B cell (primary cell): ENCODE measurements at regions not wholly inside any gene's neighbourhood (a gene's known extent, or its start where the extent isn't known, plus 50 kb on each side); places are given as distances from the start of the nearest gene placed in this dataset.

Experiments used
- ATAC-seq: fragments of 200-7000 bp; cut with Tn5 transposase; one replicate; pipeline ENCODE4 v1.10.0; 2021; ENCODE audit warnings: low read depth, mild to moderate bottlenecking, moderate number of reproducible peaks, moderate library complexity
- CTCF ChIA-PET: fragments of 350-600 bp; sonication (Branson Sonifier 250); formaldehyde crosslinking; loops from one replicate; lab custom pipeline; 2021; ENCODE audit warnings: antibody characterized with exemption, inconsistent platforms; lab: Charles Lee
- POLR2A ChIA-PET: fragments of 350-600 bp; sonication (Branson Sonifier 250); formaldehyde crosslinking; loops from one replicate; lab custom pipeline; 2021; ENCODE audit warnings: antibody characterized with exemption; lab: Charles Lee
- DNase-seq: peaks from one replicate; pipeline ENCODE4 v3.0.0; 2013
- H2AFZ ChIP-seq: 2 replicates; pipeline ENCODE4 v1.6.1; 2012; ENCODE audit warnings: mild to moderate bottlenecking, low read depth, low read length; ENCODE audit not compliant: insufficient read depth, poor library complexity, severe bottlenecking
- H3K27ac ChIP-seq, 2 donors: 1 replicate in 1 of 2; 2 replicates in 1 of 2; pipeline ENCODE4 v1.5.1; 2012 to 2013; ENCODE audit warnings: low read length in 2 of 2, mild to moderate bottlenecking in 2 of 2, moderate library complexity in 1 of 2
- H3K27me3 ChIP-seq, 4 experiments: fragments of 200-600 bp in 1 of 4; sonication (generic) in 1 of 4; replicated peaks in 1 of 4; 1 replicate in 2 of 4; 2 replicates in 2 of 4; pipeline versions ENCODE4 v1.6.1 to v1.7.0; 2013 to 2016; ENCODE audit warnings: low read length in 3 of 4, mild to moderate bottlenecking in 2 of 4, mixed read lengths in 1 of 4, moderate library complexity in 1 of 4; ENCODE audit not compliant: insufficient read depth in 4 of 4, control insufficient read depth in 3 of 4; ENCODE audit errors: control extremely low read depth in 1 of 4
- H3K36me3 ChIP-seq, 2 experiments: replicated peaks in 1 of 2; 1 replicate in 1 of 2; 2 replicates in 1 of 2; pipeline versions ENCODE4 v1.6.1 to v1.7.1; 2013; ENCODE audit warnings: low read length in 1 of 2; ENCODE audit not compliant: insufficient read depth in 2 of 2, control insufficient read depth in 1 of 2; ENCODE audit errors: control extremely low read depth in 1 of 2, extremely low read depth in 1 of 2
- H3K4me1 ChIP-seq, 2 donors: fragments of 200-600 bp in 1 of 2; sonication (generic) in 1 of 2; 1 replicate in 1 of 2; 2 replicates in 1 of 2; pipeline versions ENCODE4 v1.5.1 to v1.6.1; 2013 to 2017; ENCODE audit warnings: low read length in 2 of 2; ENCODE audit not compliant: control insufficient read depth in 2 of 2, insufficient read depth in 2 of 2
- H3K4me2 ChIP-seq: replicated peaks from 2 replicates; pipeline ENCODE3; 2012; ENCODE audit warnings: mild to moderate bottlenecking, low read depth, low read length; ENCODE audit not compliant: poor library complexity, severe bottlenecking
- H3K4me3 ChIP-seq, 5 experiments: fragments of 200-600 bp in 1 of 5; sonication (generic) in 1 of 5; 1 replicate in 3 of 5; 2 replicates in 2 of 5; pipeline versions ENCODE4 v1.5.1 to v1.7.0; 2011 to 2016; ENCODE audit warnings: low read length in 4 of 5, mild to moderate bottlenecking in 4 of 5, low read depth in 2 of 5, control low read depth in 1 of 5, moderate library complexity in 1 of 5; ENCODE audit not compliant: insufficient read depth in 1 of 5; ENCODE audit errors: control extremely low read depth in 1 of 5, extremely low read depth in 1 of 5
- H3K79me2 ChIP-seq: fragments of 200-600 bp; sonication (generic); one replicate; pipeline ENCODE4 v1.6.0; 2016; ENCODE audit warnings: low read length; ENCODE audit not compliant: control insufficient read depth, insufficient read depth
- H3K9ac ChIP-seq: fragments of 200-600 bp; sonication (generic); 2 replicates; pipeline ENCODE4 v1.6.1; 2017; ENCODE audit warnings: mild to moderate bottlenecking, low read length, moderate library complexity
- H3K9me3 ChIP-seq, 3 donors: one replicate each; pipeline versions ENCODE4 v1.6.1 to v1.7.1; 2013; ENCODE audit warnings: low read length in 2 of 3; ENCODE audit not compliant: control insufficient read depth in 2 of 3, insufficient read depth in 1 of 3; ENCODE audit errors: control extremely low read depth in 1 of 3
- H4K20me1 ChIP-seq: 2 replicates; pipeline ENCODE4 v1.6.0; 2012; ENCODE audit warnings: mild to moderate bottlenecking, low read length; ENCODE audit not compliant: insufficient read depth, control insufficient read depth, poor library complexity, severe bottlenecking
- H3K27ac Mint-ChIP-seq: one replicate; pipeline ENCODE4 v1.8.0; 2021; ENCODE audit warnings: mixed read lengths
- H3K27me3 Mint-ChIP-seq: one replicate; pipeline ENCODE4 v1.8.0; 2021; ENCODE audit warnings: mixed read lengths
- H3K4me1 Mint-ChIP-seq: one replicate; pipeline ENCODE4 v1.8.0; 2021; ENCODE audit warnings: mixed read lengths
- H3K4me3 Mint-ChIP-seq: one replicate; pipeline ENCODE4 v1.8.0; 2021; ENCODE audit warnings: mixed read lengths
- H3K9me3 Mint-ChIP-seq: one replicate; pipeline ENCODE4 v1.8.0; 2022; ENCODE audit warnings: mixed read lengths; ENCODE audit not compliant: insufficient read depth
- CTCF ChIP-seq: fragments of 200-600 bp; IDR thresholded peaks from one replicate; pipeline ENCODE4 v1.8.0; 2022; ENCODE audit warnings: antibody characterized with exemption, mild to moderate bottlenecking
- EZH2 ChIP-seq: IDR thresholded peaks from 2 replicates; pipeline ENCODE4 v1.6.1; 2012; ENCODE audit warnings: borderline replicate concordance, low read depth, mild to moderate bottlenecking, moderate library complexity, low read length; ENCODE audit not compliant: insufficient read depth, poor library complexity, severe bottlenecking
- whole genome bisulfite sequencing: methylation state at CpG from one replicate; pipeline ENCODE4 v1.1.5; 2013; ENCODE audit warnings: missing lambda C conversion rate; ENCODE audit not compliant: insufficient coverage; 5-methylcytosine and 5-hydroxymethylcytosine counted together
- intact Hi-C: fragments of 100-400 bp; cut with micrococcal nuclease; formaldehyde crosslinking; loops from one replicate; pipeline ENCODE4 v1.10.0; 2022

GRCh38 chr5:17995997-17996396 is 361.7 kb downstream of the TAF11L14 start:
- Histone ChIP-seq H4K20me1 (no peaks in the 10 kb centered on the region), H3K9ac (no peak overlapping the region), H3K79me2 (no peaks in the 10 kb centered on the region), H3K4me1 (no peaks in the 10 kb centered on the region), H3K27ac (no peak overlapping the region), H3K9me3 (no peaks in the 10 kb centered on the region), H2AFZ (no peak overlapping the region), H3K27me3 (no peaks in the 10 kb centered on the region), H3K36me3 (no peaks in the 10 kb centered on the region), H3K4me2 (no peak overlapping the region), H3K4me3 (no peak overlapping the region)
- no CpG with 5 or more reads among the region's 3 CpGs for WGBS
- Mint-ChIP-seq H3K4me3 (no peak overlapping the region), H3K4me1 (no peaks in the 10 kb centered on the region), H3K27ac (no peak overlapping the region), H3K9me3 (no peaks in the 10 kb centered on the region), H3K27me3 (no peaks in the 10 kb centered on the region)
- CTCF ChIA-PET, result no interaction called here
- DNase-seq, result no peak
- POLR2A ChIA-PET, result no interaction called here
- no peak for TF ChIP-seq CTCF
- no peak for TF ChIP-seq EZH2
- intact Hi-C loops, result no loop called here
- no peak for ATAC-seq

GRCh38 chr5:17999858-18000257 is 365.6 kb downstream of the TAF11L14 start:
- Histone ChIP-seq H3K27me3 (no peaks in the 10 kb centered on the region), H3K9ac (no peak overlapping the region), H3K4me1 (no peaks in the 10 kb centered on the region), H3K4me3 (no peak overlapping the region), H3K27ac (no peak overlapping the region), H2AFZ (no peak overlapping the region), H3K79me2 (no peaks in the 10 kb centered on the region), H3K9me3 (no peaks in the 10 kb centered on the region), H3K36me3 (no peaks in the 10 kb centered on the region), H3K4me2 (no peak overlapping the region), H4K20me1 (no peaks in the 10 kb centered on the region)
- no peaks in the 10 kb centered on the region for H3K9me3 Mint-ChIP-seq
- CTCF ChIA-PET, result no interaction called here
- intact Hi-C loops, result no loop called here
- no peaks in the 10 kb centered on the region for H3K27me3 Mint-ChIP-seq
- H3K27ac Mint-ChIP-seq, result no peak overlapping the region
- DNase-seq (no peak), ATAC-seq (no peak)
- POLR2A ChIA-PET, result no interaction called here
- no peak overlapping the region for H3K4me3 Mint-ChIP-seq
- H3K4me1 Mint-ChIP-seq, result no peaks in the 10 kb centered on the region
- WGBS, result no CpG with 5 or more reads among the region's 2 CpGs
- TF ChIP-seq CTCF (no peak), EZH2 (no peak)
